ENCODE measurements at regions not wholly inside any gene's neighbourhood (a gene's known extent, or its start where the extent isn't known, plus 50 kb on each side); places are given as distances from the start of the nearest gene placed in this dataset.

- H3K4me1 ChIP-seq: peaks cover 21% of the 10 kb centered on the region
- peak overlapping the region; percentile 39 for H3K4me3 ChIP-seq
- H3K9me3 ChIP-seq (replicated peaks): no peaks in the 10 kb centered on the region
- peak overlapping the region; percentile 11 for H3K27ac ChIP-seq (replicated peaks)
- no peaks in the 10 kb centered on the region for H3K36me3 ChIP-seq
- TF ChIP-seq CTCF (IDR thresholded peaks at IDR 0.05; ENCODE audit: borderline replicate concordance): no peak
- no peak for DNase-seq
- intact Hi-C loops (cut with micrococcal nuclease): no loop called here
- no peaks in the 10 kb centered on the region for H3K27me3 ChIP-seq (ENCODE audit: low read depth)
These were observed 140.3 kb upstream of the SLC8A1 start for GRCh38 chr2:40592218-40592617.

- Histone ChIP-seq H3K27ac (replicated peaks) (no peak overlapping the region), H3K4me1 (no peaks in the 10 kb centered on the region), H3K4me3 (no peak overlapping the region), H3K36me3 (no peaks in the 10 kb centered on the region), H3K9me3 (replicated peaks) (peaks cover 5% of the 10 kb centered on the region), H3K27me3 (ENCODE audit: low read depth) (no peaks in the 10 kb centered on the region)
- intact Hi-C loops (cut with micrococcal nuclease): no loop called here
- TF ChIP-seq CTCF (IDR thresholded peaks at IDR 0.05; ENCODE audit: borderline replicate concordance): no peak
- DNase-seq: no peak
These were observed 155.0 kb upstream of the SLC8A1 start for GRCh38 chr2:40606862-40607261.

GRCh38 chr2:40611196-40611595 is 159.3 kb upstream of the SLC8A1 start:
- intact Hi-C loops (cut with micrococcal nuclease): no loop called here
- no peak for DNase-seq
- Histone ChIP-seq H3K36me3 (no peaks in the 10 kb centered on the region), H3K4me3 (no peak overlapping the region), H3K27me3 (ENCODE audit: low read depth) (no peaks in the 10 kb centered on the region), H3K4me1 (no peaks in the 10 kb centered on the region), H3K9me3 (replicated peaks) (peaks cover 5% of the 10 kb centered on the region), H3K27ac (replicated peaks) (no peak overlapping the region)
- TF ChIP-seq CTCF (IDR thresholded peaks at IDR 0.05; ENCODE audit: borderline replicate concordance): no peak

- no peaks in the 10 kb centered on the region for H3K36me3 ChIP-seq
- no peak overlapping the region for H3K27ac ChIP-seq (replicated peaks)
- no peaks in the 10 kb centered on the region for H3K27me3 ChIP-seq (ENCODE audit: low read depth)
- no peak for TF ChIP-seq CTCF (IDR thresholded peaks at IDR 0.05; ENCODE audit: borderline replicate concordance)
- intact Hi-C loops (cut with micrococcal nuclease): no loop called here
- no peaks in the 10 kb centered on the region for H3K9me3 ChIP-seq (replicated peaks)
- no peak for DNase-seq
- no peak overlapping the region for H3K4me3 ChIP-seq
- no peaks in the 10 kb centered on the region for H3K4me1 ChIP-seq
These were observed 174.0 kb upstream of the SLC8A1 start for GRCh38 chr2:40625849-40626248.

GRCh38 chr2:40628556-40628955 is 176.7 kb upstream of the SLC8A1 start:
- Histone ChIP-seq H3K4me1 (no peaks in the 10 kb centered on the region), H3K4me3 (no peak overlapping the region), H3K9me3 (replicated peaks) (no peaks in the 10 kb centered on the region), H3K36me3 (no peaks in the 10 kb centered on the region), H3K27ac (replicated peaks) (no peak overlapping the region), H3K27me3 (ENCODE audit: low read depth) (no peaks in the 10 kb centered on the region)
- TF ChIP-seq CTCF (IDR thresholded peaks at IDR 0.05; ENCODE audit: borderline replicate concordance): no peak
- intact Hi-C loops (cut with micrococcal nuclease): no loop called here
- DNase-seq: no peak

Data from left ventricle myocardium inferior (tissue), 1 donor.